HL-60 (cell line): ENCODE measurements at regions not wholly inside any gene's neighbourhood (a gene's known extent, or its start where the extent isn't known, plus 50 kb on each side); places are given as distances from the start of the nearest gene placed in this dataset.

ENCODE experiments used
- DNase-seq, 2 experiments: peaks; one replicate each; pipeline ENCODE4 v3.0.0-alpha.2; 2010 to 2020; ENCODE audit warnings: low read depth in 1 of 2, low spot score in 1 of 2
- H3K27ac ChIP-seq: fragments of 250-450 bp; sonication (Bioruptor Pico); replicated peaks from 2 replicates; pipeline ENCODE4 v1.5.1; 2020; ENCODE audit warnings: mild to moderate bottlenecking, moderate library complexity
- H3K27me3 ChIP-seq: fragments of 250-450 bp; sonication (Bioruptor Pico); 2 replicates; pipeline ENCODE4 v1.5.1; 2021; ENCODE audit warnings: mild to moderate bottlenecking, moderate library complexity; ENCODE audit not compliant: insufficient read depth, poor library complexity, severe bottlenecking
- H3K4me3 ChIP-seq: replicated peaks from 2 replicates; pipeline ENCODE4 v1.5.1; 2011; ENCODE audit warnings: mild to moderate bottlenecking, control low read depth, low read length; ENCODE audit not compliant: insufficient read depth
- GABPA ChIP-seq: IDR thresholded peaks from 2 replicates; pipeline ENCODE4 v1.6.1; 2012; ENCODE audit warnings: low read depth
- POLR2AphosphoS5 ChIP-seq: IDR thresholded peaks from 2 replicates; pipeline ENCODE4 v1.6.1; 2012; ENCODE audit warnings: low read depth
- SPI1 ChIP-seq: IDR thresholded peaks from 2 replicates; pipeline ENCODE4 v1.6.1; 2012; ENCODE audit warnings: low read depth, mild to moderate bottlenecking, borderline replicate concordance
- TF ChIP-seq, protein P1 (sequence below): IDR thresholded peaks from 2 replicates; pipeline ENCODE4 v1.6.1; 2012; ENCODE audit warnings: low read depth; ENCODE audit not compliant: insufficient replicate concordance
- TF ChIP-seq, protein P2 (sequence below): IDR thresholded peaks from one replicate; pipeline ENCODE4 v1.5.1; 2011; ENCODE audit warnings: low read length, control low read depth, inconsistent platforms; ENCODE audit not compliant: insufficient read depth

DNA sequence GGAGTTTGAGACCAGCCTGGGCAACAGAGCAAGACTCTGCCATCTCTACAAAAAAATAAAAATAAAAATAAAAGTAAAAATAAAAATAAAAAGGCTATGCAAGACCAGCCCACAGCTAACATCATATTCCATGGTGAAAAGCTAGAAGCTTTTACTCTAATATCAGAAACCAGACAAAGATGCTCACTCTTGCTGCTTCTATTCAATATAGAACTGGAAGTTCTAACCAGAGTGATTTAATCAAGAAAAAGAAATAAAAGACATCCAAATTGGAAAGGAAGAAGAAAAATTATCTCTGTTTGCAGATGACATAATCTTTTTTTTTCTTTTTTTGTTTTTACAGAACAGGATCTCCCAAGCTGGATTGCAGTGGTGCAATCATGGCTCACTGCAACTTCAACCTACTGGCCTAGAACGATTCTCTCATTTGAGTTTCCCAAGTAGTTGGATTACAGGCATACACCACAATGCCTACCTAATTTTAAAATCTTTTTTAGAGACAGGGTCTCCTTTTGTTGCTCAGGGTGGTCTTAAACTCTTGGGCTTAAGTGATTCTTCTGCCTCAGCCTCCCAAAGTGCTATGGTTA, 100.7 kb upstream of the JAG1 start:
- no peak for DNase-seq
- Histone ChIP-seq H3K27me3 (no peaks in the 10 kb centered on the region), H3K27ac (no peak overlapping the region), H3K4me3 (no peak overlapping the region)
- TF ChIP-seq SPI1 (no peak), POLR2AphosphoS5 (no peak), GABPA (no peak)
- TF ChIP-seq, protein P1, sequence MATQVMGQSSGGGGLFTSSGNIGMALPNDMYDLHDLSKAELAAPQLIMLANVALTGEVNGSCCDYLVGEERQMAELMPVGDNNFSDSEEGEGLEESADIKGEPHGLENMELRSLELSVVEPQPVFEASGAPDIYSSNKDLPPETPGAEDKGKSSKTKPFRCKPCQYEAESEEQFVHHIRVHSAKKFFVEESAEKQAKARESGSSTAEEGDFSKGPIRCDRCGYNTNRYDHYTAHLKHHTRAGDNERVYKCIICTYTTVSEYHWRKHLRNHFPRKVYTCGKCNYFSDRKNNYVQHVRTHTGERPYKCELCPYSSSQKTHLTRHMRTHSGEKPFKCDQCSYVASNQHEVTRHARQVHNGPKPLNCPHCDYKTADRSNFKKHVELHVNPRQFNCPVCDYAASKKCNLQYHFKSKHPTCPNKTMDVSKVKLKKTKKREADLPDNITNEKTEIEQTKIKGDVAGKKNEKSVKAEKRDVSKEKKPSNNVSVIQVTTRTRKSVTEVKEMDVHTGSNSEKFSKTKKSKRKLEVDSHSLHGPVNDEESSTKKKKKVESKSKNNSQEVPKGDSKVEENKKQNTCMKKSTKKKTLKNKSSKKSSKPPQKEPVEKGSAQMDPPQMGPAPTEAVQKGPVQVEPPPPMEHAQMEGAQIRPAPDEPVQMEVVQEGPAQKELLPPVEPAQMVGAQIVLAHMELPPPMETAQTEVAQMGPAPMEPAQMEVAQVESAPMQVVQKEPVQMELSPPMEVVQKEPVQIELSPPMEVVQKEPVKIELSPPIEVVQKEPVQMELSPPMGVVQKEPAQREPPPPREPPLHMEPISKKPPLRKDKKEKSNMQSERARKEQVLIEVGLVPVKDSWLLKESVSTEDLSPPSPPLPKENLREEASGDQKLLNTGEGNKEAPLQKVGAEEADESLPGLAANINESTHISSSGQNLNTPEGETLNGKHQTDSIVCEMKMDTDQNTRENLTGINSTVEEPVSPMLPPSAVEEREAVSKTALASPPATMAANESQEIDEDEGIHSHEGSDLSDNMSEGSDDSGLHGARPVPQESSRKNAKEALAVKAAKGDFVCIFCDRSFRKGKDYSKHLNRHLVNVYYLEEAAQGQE = no peak
- TF ChIP-seq, protein P2, sequence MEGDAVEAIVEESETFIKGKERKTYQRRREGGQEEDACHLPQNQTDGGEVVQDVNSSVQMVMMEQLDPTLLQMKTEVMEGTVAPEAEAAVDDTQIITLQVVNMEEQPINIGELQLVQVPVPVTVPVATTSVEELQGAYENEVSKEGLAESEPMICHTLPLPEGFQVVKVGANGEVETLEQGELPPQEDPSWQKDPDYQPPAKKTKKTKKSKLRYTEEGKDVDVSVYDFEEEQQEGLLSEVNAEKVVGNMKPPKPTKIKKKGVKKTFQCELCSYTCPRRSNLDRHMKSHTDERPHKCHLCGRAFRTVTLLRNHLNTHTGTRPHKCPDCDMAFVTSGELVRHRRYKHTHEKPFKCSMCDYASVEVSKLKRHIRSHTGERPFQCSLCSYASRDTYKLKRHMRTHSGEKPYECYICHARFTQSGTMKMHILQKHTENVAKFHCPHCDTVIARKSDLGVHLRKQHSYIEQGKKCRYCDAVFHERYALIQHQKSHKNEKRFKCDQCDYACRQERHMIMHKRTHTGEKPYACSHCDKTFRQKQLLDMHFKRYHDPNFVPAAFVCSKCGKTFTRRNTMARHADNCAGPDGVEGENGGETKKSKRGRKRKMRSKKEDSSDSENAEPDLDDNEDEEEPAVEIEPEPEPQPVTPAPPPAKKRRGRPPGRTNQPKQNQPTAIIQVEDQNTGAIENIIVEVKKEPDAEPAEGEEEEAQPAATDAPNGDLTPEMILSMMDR = no peak

DNA sequence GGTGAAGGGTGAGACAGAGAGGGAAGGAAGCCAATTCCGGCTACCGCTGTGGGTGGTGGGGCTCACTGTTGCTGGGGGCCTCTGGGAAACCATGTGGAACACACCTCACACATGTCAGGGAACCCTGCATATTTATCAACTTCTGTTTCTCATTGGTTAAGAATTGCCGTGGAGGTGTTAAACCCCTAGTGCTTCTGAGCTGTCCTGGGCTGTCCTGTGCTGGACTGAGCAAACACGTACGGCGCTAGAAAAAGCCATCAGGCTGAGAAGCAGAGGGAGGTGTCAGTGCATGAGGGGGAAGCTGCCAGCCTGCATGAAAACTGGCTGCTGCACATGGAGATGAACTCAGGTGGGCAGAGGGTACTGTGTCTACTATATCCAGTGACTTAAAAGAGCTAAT, 103.9 kb upstream of the JAG1 start:
- H3K4me3 ChIP-seq = no peak overlapping the region
- TF ChIP-seq, protein P1 = no peak
- H3K27me3 ChIP-seq = no peaks in the 10 kb centered on the region

DNA sequence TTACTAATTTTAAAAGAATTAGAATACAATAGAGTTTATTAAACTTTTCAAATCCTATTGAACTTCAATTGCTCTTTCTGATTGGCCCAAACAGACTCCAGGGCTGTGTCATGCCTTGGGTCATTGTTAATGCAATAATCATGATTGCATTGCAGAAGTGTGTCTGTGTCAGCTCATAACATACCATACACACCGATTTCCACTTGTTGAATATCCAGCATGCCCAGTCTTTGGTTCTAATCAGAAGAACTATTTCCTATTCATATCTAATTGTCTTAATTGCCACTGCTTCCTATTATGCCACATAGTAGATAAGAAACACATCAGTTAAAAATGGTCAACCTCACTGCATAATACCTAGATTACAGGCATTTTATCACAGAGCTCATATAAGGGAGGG, 106.1 kb upstream of the JAG1 start:
- TF ChIP-seq SPI1 (no peak), POLR2AphosphoS5 (no peak), GABPA (no peak)
- TF ChIP-seq, protein P1 = no peak
- TF ChIP-seq, protein P2 = no peak
- no peak for DNase-seq
- Histone ChIP-seq H3K4me3 (no peak overlapping the region), H3K27ac (no peak overlapping the region), H3K27me3 (no peaks in the 10 kb centered on the region)

More for the DNA sequence above, 103.9 kb upstream of the JAG1 start:
- no peak for DNase-seq
- H3K27ac ChIP-seq = no peak overlapping the region

DNA sequence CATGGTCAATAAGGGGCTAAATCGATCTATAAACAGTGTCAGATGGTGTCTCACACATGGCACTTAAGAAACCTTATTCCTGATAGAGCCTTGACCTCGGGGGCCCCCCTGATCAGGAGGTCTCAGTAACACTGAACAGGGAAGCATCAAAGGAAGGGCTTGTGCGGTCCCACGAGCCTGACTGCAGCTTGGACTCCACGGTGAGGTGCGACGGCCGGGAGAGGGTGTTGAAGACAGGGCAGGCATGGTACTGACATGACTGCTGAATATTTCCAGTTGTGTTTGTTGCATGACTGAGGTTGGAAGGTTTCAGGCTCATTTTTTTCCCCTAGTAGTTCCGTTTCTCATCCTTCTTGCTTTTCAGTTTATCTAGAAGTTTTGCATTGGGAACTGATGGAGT, 107.1 kb upstream of the JAG1 start:
- TF ChIP-seq SPI1 (no peak), GABPA (no peak), POLR2AphosphoS5 (no peak)
- TF ChIP-seq, protein P1 = no peak
- TF ChIP-seq, protein P2 = no peak
- Histone ChIP-seq H3K27me3 (no peaks in the 10 kb centered on the region), H3K27ac (no peak overlapping the region), H3K4me3 (no peak overlapping the region)
- no peak for DNase-seq
